GM10266 (cell line): ENCODE measurements at regions not wholly inside any gene's neighbourhood (a gene's known extent, or its start where the extent isn't known, plus 50 kb on each side); places are given as distances from the start of the nearest gene placed in this dataset.

Experiments used
- DNase-seq: peaks from one replicate; pipeline ENCODE4 v3.0.0; 2012; ENCODE audit errors: extremely low spot score
- CTCF ChIP-seq: IDR thresholded peaks from 2 replicates; pipeline ENCODE4 v1.5.1; 2012; ENCODE audit warnings: mild to moderate bottlenecking, low read depth; ENCODE audit not compliant: control insufficient read depth, insufficient read depth; ENCODE audit errors: missing control alignments

GRCh38 chr4:19910861-19911525 lies 340.7 kb upstream of the SLIT2 start:
- DNase-seq, result no peak
- TF ChIP-seq CTCF, result no peak

DNA sequence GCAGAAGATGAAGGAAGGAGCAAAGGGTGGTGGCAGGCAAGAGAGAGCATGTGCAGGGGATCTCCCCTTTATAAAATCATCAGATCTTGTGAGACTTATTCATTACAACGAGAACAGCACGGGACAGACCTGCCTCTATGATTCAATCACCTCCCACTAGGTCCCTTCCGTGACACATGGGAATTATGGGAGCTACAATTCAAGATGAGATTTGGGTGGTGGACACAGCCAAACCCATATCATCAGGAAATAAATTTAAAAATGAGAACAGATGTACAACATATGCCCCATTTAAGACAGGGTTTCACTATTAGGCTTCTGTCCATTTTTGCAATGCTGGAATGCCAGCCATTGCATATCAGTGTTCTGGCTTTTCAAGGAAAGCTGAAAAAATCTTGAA lies 346.7 kb upstream of the SLIT2 start:
- no peak for TF ChIP-seq CTCF
- DNase-seq, result no peak

- DNase-seq, result no peak
- no peak for TF ChIP-seq CTCF
Measured at GRCh38 chr4:19888587-19888986, 363.1 kb upstream of the SLIT2 start.

DNA sequence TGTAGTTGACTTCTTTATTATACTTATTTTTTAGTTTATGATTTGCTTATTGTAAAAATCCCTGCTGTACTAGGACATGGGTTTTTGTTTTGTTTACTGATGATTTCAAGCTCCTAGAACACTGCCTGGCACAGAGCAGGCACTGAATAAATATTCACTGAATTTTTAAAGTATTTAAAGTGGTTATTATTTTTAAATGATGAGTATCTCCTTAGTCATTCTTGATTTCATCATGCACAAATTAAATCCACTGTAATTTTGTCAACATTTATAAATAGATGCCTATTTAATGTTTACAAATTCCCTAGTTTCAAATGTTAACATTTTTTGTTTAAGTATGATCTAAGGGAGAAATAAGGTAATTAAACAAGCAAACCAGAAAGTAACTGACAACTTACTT lies 367.9 kb upstream of the SLIT2 start:
- no peak for DNase-seq
- TF ChIP-seq CTCF, result no peak

DNA sequence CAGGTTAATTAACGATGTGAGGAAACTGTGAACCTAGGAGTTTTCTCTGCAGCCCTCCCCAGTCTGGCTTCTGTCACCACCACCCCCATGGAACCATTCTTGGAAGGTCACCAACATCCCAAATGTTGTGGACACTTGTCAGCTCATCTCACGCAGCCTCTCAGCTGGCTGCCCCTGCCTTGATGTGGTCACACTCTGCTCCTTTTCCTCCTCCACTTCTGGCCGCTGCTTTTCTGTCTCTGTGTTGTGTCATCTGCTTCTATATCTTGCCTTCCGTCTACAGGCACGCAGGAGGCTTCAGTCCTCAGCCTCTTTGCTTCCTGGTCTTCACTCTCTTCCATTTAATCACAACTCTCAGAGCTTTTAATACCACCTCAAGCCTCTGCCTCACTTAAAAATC lies 371.5 kb upstream of the SLIT2 start:
- no peak for TF ChIP-seq CTCF
- no peak for DNase-seq

DNA sequence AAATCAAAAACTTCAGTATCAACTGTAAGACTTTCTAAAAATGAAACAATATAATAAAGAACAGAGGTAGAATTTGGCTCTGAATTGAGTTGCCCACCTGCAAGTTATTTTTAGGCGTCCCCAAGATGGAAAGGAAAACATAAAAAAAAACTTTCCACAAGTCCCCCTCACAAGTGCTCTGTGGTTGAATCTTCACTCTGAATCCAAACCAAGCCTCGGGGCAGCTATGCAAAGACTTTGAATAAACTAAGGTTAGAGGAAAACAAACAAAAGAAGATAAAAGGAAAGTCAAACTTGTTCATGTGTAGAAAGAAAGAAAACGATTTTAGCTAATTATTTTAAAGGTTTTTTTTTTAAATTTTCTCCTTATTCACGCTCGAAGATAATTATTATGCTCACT lies 372.4 kb upstream of the SLIT2 start:
- TF ChIP-seq CTCF, result no peak

DNA sequence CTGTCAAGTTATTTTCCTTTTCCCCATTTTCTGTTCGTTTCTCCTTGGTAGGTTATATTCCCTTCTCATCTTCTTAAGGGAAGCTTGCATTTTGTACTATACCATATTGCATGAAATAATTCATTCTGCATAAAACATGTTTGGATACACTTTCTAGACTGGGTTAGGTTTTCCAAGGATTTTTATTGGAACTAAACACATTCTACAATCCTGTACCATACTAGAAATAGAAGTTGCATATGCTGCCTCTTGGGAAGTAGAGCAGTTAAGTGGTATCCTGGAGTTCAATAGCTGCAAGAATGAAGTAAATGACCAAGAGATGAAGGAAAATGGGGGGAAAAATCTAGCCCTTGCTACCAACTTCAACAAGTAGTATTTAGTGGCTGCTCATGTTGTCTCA lies 393.7 kb upstream of the SLIT2 start:
- no peak for DNase-seq
- no peak for TF ChIP-seq CTCF

More for the DNA sequence above, 372.4 kb upstream of the SLIT2 start:
- DNase-seq, result no peak
